MCF 10A (cell line): ENCODE measurements at regions not wholly inside any gene's neighbourhood (a gene's known extent, or its start where the extent isn't known, plus 50 kb on each side); places are given as distances from the start of the nearest gene placed in this dataset.

Source experiments
- BruUV-seq: library from RNA; stranded (reverse); fragments of 400-500 nt; replicated peaks from 2 replicates; lab custom pipeline; 2021; lab: Mats Ljungman, UMichigan
- CTCF ChIA-PET: fragments of 300-600 bp; sonication (Branson Sonifier 250); formaldehyde crosslinking; extraction: SDS; loops from one replicate; lab custom pipeline; 2021; ENCODE audit warnings: antibody characterized with exemption, inconsistent platforms; lab: Yijun Ruan, JAX
- POLR2A ChIA-PET: fragments of 300-600, 350-650 bp; sonication (Branson Sonifier 250); formaldehyde crosslinking; extraction: SDS; loops from one replicate; lab custom pipeline; 2020; ENCODE audit warnings: antibody characterized with exemption, inconsistent platforms; lab: Yijun Ruan, JAX
- DNase-seq: peaks from one replicate; pipeline ENCODE4 v3.0.0-alpha.2; 2018; ENCODE audit not compliant: unreplicated experiment
- H3K27ac Mint-ChIP-seq: one replicate; pipeline ENCODE4 v1.8.0; 2022; ENCODE audit warnings: mild to moderate bottlenecking, low read depth, mixed read lengths; ENCODE audit not compliant: unreplicated experiment
- H3K27me3 Mint-ChIP-seq: one replicate; pipeline ENCODE4 v1.8.0; 2022; ENCODE audit warnings: mixed read lengths; ENCODE audit not compliant: insufficient read depth, unreplicated experiment
- H3K36me3 Mint-ChIP-seq: one replicate; pipeline ENCODE4 v1.8.0; 2022; ENCODE audit warnings: mild to moderate bottlenecking, moderate library complexity, mixed read lengths; ENCODE audit not compliant: insufficient read depth, unreplicated experiment
- H3K4me1 Mint-ChIP-seq: one replicate; pipeline ENCODE4 v1.8.0; 2022; ENCODE audit warnings: mixed read lengths; ENCODE audit not compliant: insufficient read depth, unreplicated experiment
- H3K4me3 Mint-ChIP-seq: one replicate; pipeline ENCODE4 v1.8.0; 2022; ENCODE audit warnings: mild to moderate bottlenecking, moderate library complexity, mixed read lengths; ENCODE audit not compliant: unreplicated experiment
- H3K9me3 Mint-ChIP-seq: one replicate; pipeline ENCODE4 v1.8.0; 2022; ENCODE audit warnings: mixed read lengths; ENCODE audit not compliant: unreplicated experiment
- intact Hi-C: fragments of 100-400 bp; cut with micrococcal nuclease; formaldehyde crosslinking; loops from 2 replicates; pipeline ENCODE4 v1.14.1; 2022
- TF ChIP-seq, protein P1 (sequence below): fragments of 200-600 bp; IDR thresholded peaks from one replicate; pipeline ENCODE4 v1.8.0; 2022; ENCODE audit warnings: antibody characterized with exemption, mild to moderate bottlenecking; ENCODE audit not compliant: unreplicated experiment

GRCh38 chr1:112219267-112219666, 176.7 kb upstream of the CTTNBP2NL start:
- ChIA-PET CTCF (interaction anchor here (0.6 kb wide), 1 partner anchor 86 kb away, joined by 3 read pairs; no protein-coding TSS in a partner anchor), POLR2A (no interaction called here)
- H3K27ac Mint-ChIP-seq = no peak overlapping the region
- TF ChIP-seq, protein P1, sequence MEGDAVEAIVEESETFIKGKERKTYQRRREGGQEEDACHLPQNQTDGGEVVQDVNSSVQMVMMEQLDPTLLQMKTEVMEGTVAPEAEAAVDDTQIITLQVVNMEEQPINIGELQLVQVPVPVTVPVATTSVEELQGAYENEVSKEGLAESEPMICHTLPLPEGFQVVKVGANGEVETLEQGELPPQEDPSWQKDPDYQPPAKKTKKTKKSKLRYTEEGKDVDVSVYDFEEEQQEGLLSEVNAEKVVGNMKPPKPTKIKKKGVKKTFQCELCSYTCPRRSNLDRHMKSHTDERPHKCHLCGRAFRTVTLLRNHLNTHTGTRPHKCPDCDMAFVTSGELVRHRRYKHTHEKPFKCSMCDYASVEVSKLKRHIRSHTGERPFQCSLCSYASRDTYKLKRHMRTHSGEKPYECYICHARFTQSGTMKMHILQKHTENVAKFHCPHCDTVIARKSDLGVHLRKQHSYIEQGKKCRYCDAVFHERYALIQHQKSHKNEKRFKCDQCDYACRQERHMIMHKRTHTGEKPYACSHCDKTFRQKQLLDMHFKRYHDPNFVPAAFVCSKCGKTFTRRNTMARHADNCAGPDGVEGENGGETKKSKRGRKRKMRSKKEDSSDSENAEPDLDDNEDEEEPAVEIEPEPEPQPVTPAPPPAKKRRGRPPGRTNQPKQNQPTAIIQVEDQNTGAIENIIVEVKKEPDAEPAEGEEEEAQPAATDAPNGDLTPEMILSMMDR = no peak
- BruUV-seq = no TSS peak
- H3K36me3 Mint-ChIP-seq = no peaks in the 10 kb centered on the region
- no peaks in the 10 kb centered on the region for H3K4me1 Mint-ChIP-seq
- intact Hi-C loops = no loop called here
- H3K27me3 Mint-ChIP-seq = peaks cover 16% of the 10 kb centered on the region
- DNase-seq = no peak
- no peak overlapping the region for H3K4me3 Mint-ChIP-seq
- peaks cover 5% of the 10 kb centered on the region for H3K9me3 Mint-ChIP-seq

DNA sequence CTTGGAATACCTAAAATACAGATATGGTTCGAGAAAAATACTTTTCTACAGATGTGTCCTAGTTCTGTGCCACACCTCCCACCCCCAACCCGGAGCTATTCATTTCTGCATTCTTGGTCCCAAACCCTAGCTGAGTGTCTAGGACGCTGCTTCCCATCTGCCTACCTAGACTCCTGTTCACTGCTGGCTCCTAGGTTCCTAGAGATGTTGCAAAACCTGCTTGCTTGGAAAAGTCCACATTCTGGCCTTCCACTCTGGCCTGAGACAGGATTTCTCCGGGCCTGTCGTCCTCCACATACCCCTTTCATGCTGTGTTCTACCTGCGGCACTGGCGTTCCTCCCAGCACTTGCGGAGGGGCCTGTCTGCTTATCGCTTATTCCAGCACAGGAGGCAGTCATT, 165.8 kb upstream of the CTTNBP2NL start:
- DNase-seq = no peak
- TF ChIP-seq, protein P1 = no peak
- ChIA-PET CTCF (no interaction called here), POLR2A (no interaction called here)
- H3K36me3 Mint-ChIP-seq = no peaks in the 10 kb centered on the region
- no TSS peak for BruUV-seq
- no peaks in the 10 kb centered on the region for H3K4me1 Mint-ChIP-seq
- no peaks in the 10 kb centered on the region for H3K9me3 Mint-ChIP-seq
- intact Hi-C loops = no loop called here
- H3K4me3 Mint-ChIP-seq = no peak overlapping the region
- H3K27me3 Mint-ChIP-seq = peaks cover 39% of the 10 kb centered on the region
- no peak overlapping the region for H3K27ac Mint-ChIP-seq

DNA sequence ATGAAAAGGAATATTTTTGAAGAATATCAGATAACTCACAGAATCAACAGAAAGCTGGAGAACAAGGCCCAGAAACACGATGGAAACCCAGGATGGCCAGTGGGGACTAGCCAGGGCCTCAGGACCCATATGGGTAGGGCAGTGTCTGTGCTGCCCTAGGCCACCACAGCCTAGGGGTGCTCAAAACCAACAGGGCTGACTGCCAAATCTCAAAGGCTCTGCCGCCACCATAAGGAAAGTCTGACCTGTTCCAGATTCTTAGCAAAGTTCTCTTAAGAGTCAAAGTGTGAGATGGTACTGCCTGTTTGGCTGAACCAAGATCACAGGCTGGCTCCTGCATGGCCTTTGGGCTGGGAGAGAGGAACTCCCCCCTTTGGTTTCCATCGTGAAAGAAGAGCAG, 164.7 kb upstream of the CTTNBP2NL start:
- Mint-ChIP-seq H3K9me3 (no peaks in the 10 kb centered on the region), H3K27ac (no peak overlapping the region), H3K4me3 (no peak overlapping the region), H3K36me3 (no peaks in the 10 kb centered on the region), H3K4me1 (no peaks in the 10 kb centered on the region), H3K27me3 (peaks cover 50% of the 10 kb centered on the region)
- intact Hi-C loops = no loop called here
- ChIA-PET POLR2A (no interaction called here), CTCF (no interaction called here)
- no peak for DNase-seq
- TF ChIP-seq, protein P1 = no peak
- no TSS peak for BruUV-seq

DNA sequence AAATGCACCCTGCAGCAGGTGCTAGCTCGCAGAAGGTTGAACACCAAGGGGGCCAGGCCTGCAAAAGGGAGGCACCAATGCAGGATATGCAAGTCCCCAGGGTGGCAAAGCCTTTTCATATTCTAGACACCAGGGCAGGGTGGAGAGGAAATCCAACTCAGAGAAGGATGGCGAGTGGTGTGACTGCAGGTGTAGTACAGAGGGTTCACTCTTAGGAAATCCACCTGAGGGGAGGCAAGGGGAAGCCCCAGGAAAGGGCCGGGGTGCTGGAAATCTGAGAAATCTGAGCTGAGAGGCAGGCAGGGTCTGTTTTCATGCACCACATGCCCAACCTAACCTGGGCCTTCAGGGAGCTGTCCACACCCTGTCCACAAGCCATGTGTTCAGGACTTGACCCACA, 163.2 kb upstream of the CTTNBP2NL start:
- Mint-ChIP-seq H3K4me3 (no peak overlapping the region), H3K27me3 (peaks cover 54% of the 10 kb centered on the region), H3K27ac (no peak overlapping the region), H3K4me1 (no peaks in the 10 kb centered on the region), H3K36me3 (no peaks in the 10 kb centered on the region), H3K9me3 (no peaks in the 10 kb centered on the region)
- TF ChIP-seq, protein P1 = no peak
- intact Hi-C loops = no loop called here
- DNase-seq = no peak
- BruUV-seq = no TSS peak
- CTCF ChIA-PET = no interaction called here
- POLR2A ChIA-PET = no interaction called here
